Gastrocnemius medialis (tissue), 4 donors: ENCODE measurements at regions not wholly inside any gene's neighbourhood (a gene's known extent, or its start where the extent isn't known, plus 50 kb on each side); places are given as distances from the start of the nearest gene placed in this dataset.

ENCODE experiments used
- CTCF ChIP-seq, 5 experiments: fragments of 450-650 bp in 3 of 5; fragments of 200-600 bp in 2 of 5; sonication (generic) in 2 of 5; IDR thresholded peaks in 4 of 5; conservative IDR thresholded peaks in 1 of 5; 1 replicate in 4 of 5; 2 replicates in 1 of 5; pipeline ENCODE4 v1.5.1; 2016 to 2019; ENCODE audit warnings: antibody characterized with exemption in 5 of 5, mild to moderate bottlenecking in 3 of 5, moderate library complexity in 3 of 5
- POLR2A ChIP-seq, 2 donors: fragments of 450-650 bp; IDR thresholded peaks; one replicate each; pipeline ENCODE4 v1.6.1; 2017; ENCODE audit warnings: antibody characterized with exemption in 2 of 2, mild to moderate bottlenecking in 2 of 2, moderate library complexity in 2 of 2

GRCh38 chrX:145475725-145476124, 228.4 kb downstream of the SPANXN1 start:
- TF ChIP-seq POLR2A (IDR thresholded peaks at IDR 0.05) (no peak), CTCF (IDR thresholded peaks at IDR 0.05 in 4 of 5, conservative IDR thresholded peaks at IDR 0.05 in 1 of 5) (no peak)
